DND-41 (cell line): ENCODE measurements at regions not wholly inside any gene's neighbourhood (a gene's known extent, or its start where the extent isn't known, plus 50 kb on each side); places are given as distances from the start of the nearest gene placed in this dataset.

Experiments
- ATAC-seq: fragments of 200-7000 bp; cut with Tn5 transposase; 3 replicates; pipeline ENCODE4 v1.9.1; 2021; ENCODE audit warnings: low read depth; ENCODE audit not compliant: insufficient read depth
- DNase-seq: peaks from one replicate; pipeline ENCODE4 v3.0.0-alpha.2; 2020
- H2AFZ ChIP-seq: 2 replicates; pipeline ENCODE4 v1.6.0; 2012; ENCODE audit warnings: low read depth, low read length
- H3K27ac ChIP-seq: 2 replicates; pipeline ENCODE4 v1.5.1; 2012; ENCODE audit warnings: low read length, inconsistent platforms
- H3K27me3 ChIP-seq: fragments of 200-600 bp; sonication (generic); 2 replicates; pipeline ENCODE4 v1.6.0; 2012; ENCODE audit warnings: low read length, mild to moderate bottlenecking, inconsistent platforms; ENCODE audit not compliant: insufficient read depth, poor library complexity
- H3K36me3 ChIP-seq: 2 replicates; pipeline ENCODE4 v1.5.1; 2012; ENCODE audit warnings: low read length, inconsistent platforms; ENCODE audit not compliant: insufficient read depth
- H3K4me1 ChIP-seq: 2 replicates; pipeline ENCODE4 v1.5.1; 2012; ENCODE audit warnings: mild to moderate bottlenecking, low read length; ENCODE audit not compliant: insufficient read depth
- H3K4me2 ChIP-seq: 2 replicates; pipeline ENCODE4 v1.6.0; 2012; ENCODE audit warnings: mild to moderate bottlenecking, moderate library complexity, low read length, inconsistent platforms; ENCODE audit not compliant: insufficient read depth
- H3K4me3 ChIP-seq, 2 experiments: fragments of 200-600 bp in 1 of 2; shearing (Covaris generic) in 1 of 2; 2 replicates each; pipeline ENCODE4 v1.5.1; 2012 to 2016; ENCODE audit warnings: inconsistent platforms in 2 of 2, low read length in 2 of 2, mild to moderate bottlenecking in 2 of 2, low read depth in 1 of 2, moderate library complexity in 1 of 2
- H3K79me2 ChIP-seq: 2 replicates; pipeline ENCODE4 v1.6.0; 2012; ENCODE audit warnings: low read length, inconsistent platforms; ENCODE audit not compliant: insufficient read depth
- H3K9ac ChIP-seq: 2 replicates; pipeline ENCODE4 v1.6.0; 2012; ENCODE audit warnings: low read depth, mild to moderate bottlenecking, inconsistent platforms, low read length, moderate library complexity
- H3K9me3 ChIP-seq: 2 replicates; pipeline ENCODE4 v1.5.1; 2012; ENCODE audit warnings: low read length, moderate library complexity, mild to moderate bottlenecking, inconsistent platforms; ENCODE audit not compliant: insufficient read depth, severe bottlenecking
- H4K20me1 ChIP-seq: 2 replicates; pipeline ENCODE4 v1.6.0; 2012; ENCODE audit warnings: low read length; ENCODE audit not compliant: insufficient read depth
- EZH2 ChIP-seq: IDR thresholded peaks from 3 replicates; pipeline ENCODE4 v1.6.1; 2012; ENCODE audit warnings: borderline replicate concordance, low read depth, mild to moderate bottlenecking, moderate library complexity, low read length, inconsistent platforms; ENCODE audit not compliant: severe bottlenecking
- TF ChIP-seq, protein P1 (sequence below): IDR thresholded peaks from 2 replicates; pipeline ENCODE4 v1.5.1; 2012; ENCODE audit warnings: borderline replicate concordance, low read length, moderate library complexity, mild to moderate bottlenecking; ENCODE audit not compliant: poor library complexity, severe bottlenecking; ENCODE audit errors: extremely low read depth

GRCh38 chr9:118940473-118940872 is 428.8 kb downstream of the BRINP1 start:
- no peak overlapping the region for H3K9ac ChIP-seq
- H3K36me3 ChIP-seq = no peaks in the 10 kb centered on the region
- H3K4me2 ChIP-seq = no peak overlapping the region
- H3K9me3 ChIP-seq = no peaks in the 10 kb centered on the region
- no peak overlapping the region for H2AFZ ChIP-seq
- no peaks in the 10 kb centered on the region for H3K27me3 ChIP-seq
- no peak for TF ChIP-seq EZH2
- TF ChIP-seq, protein P1, sequence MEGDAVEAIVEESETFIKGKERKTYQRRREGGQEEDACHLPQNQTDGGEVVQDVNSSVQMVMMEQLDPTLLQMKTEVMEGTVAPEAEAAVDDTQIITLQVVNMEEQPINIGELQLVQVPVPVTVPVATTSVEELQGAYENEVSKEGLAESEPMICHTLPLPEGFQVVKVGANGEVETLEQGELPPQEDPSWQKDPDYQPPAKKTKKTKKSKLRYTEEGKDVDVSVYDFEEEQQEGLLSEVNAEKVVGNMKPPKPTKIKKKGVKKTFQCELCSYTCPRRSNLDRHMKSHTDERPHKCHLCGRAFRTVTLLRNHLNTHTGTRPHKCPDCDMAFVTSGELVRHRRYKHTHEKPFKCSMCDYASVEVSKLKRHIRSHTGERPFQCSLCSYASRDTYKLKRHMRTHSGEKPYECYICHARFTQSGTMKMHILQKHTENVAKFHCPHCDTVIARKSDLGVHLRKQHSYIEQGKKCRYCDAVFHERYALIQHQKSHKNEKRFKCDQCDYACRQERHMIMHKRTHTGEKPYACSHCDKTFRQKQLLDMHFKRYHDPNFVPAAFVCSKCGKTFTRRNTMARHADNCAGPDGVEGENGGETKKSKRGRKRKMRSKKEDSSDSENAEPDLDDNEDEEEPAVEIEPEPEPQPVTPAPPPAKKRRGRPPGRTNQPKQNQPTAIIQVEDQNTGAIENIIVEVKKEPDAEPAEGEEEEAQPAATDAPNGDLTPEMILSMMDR = no peak
- H3K79me2 ChIP-seq = no peaks in the 10 kb centered on the region
- no peaks in the 10 kb centered on the region for H4K20me1 ChIP-seq
- no peaks in the 10 kb centered on the region for H3K4me1 ChIP-seq
- no peak overlapping the region for H3K4me3 ChIP-seq
- ATAC-seq = no peak
- H3K27ac ChIP-seq = no peak overlapping the region
- DNase-seq = no peak

GRCh38 chr9:118946669-118947068 is 422.6 kb downstream of the BRINP1 start:
- Histone ChIP-seq H3K79me2 (no peaks in the 10 kb centered on the region), H3K9me3 (no peaks in the 10 kb centered on the region), H3K4me2 (no peak overlapping the region), H3K4me3 (no peak overlapping the region), H3K4me1 (no peaks in the 10 kb centered on the region), H4K20me1 (no peaks in the 10 kb centered on the region), H3K27ac (no peak overlapping the region), H2AFZ (no peak overlapping the region), H3K9ac (no peak overlapping the region), H3K27me3 (no peaks in the 10 kb centered on the region), H3K36me3 (no peaks in the 10 kb centered on the region)
- ATAC-seq (no peak), DNase-seq (no peak)
- TF ChIP-seq EZH2 = no peak
- TF ChIP-seq, protein P1 = no peak

- H4K20me1 ChIP-seq = no peaks in the 10 kb centered on the region
- TF ChIP-seq, protein P1 = no peak
- DNase-seq (no peak), ATAC-seq (no peak)
- H3K79me2 ChIP-seq = no peaks in the 10 kb centered on the region
- H3K4me1 ChIP-seq = no peaks in the 10 kb centered on the region
- no peak overlapping the region for H3K4me3 ChIP-seq
- H3K9ac ChIP-seq = no peak overlapping the region
- H2AFZ ChIP-seq = no peak overlapping the region
- no peaks in the 10 kb centered on the region for H3K36me3 ChIP-seq
- H3K27me3 ChIP-seq = no peaks in the 10 kb centered on the region
- no peak overlapping the region for H3K4me2 ChIP-seq
- H3K9me3 ChIP-seq = no peaks in the 10 kb centered on the region
- H3K27ac ChIP-seq = no peak overlapping the region
Observed at GRCh38 chr9:118954857-118955256, 414.4 kb downstream of the BRINP1 start.

GRCh38 chr9:118957585-118957984 is 411.6 kb downstream of the BRINP1 start:
- H4K20me1 ChIP-seq = no peaks in the 10 kb centered on the region
- no peaks in the 10 kb centered on the region for H3K9me3 ChIP-seq
- H3K4me2 ChIP-seq = no peak overlapping the region
- no peaks in the 10 kb centered on the region for H3K36me3 ChIP-seq
- no peaks in the 10 kb centered on the region for H3K4me1 ChIP-seq
- H2AFZ ChIP-seq = no peak overlapping the region
- no peaks in the 10 kb centered on the region for H3K79me2 ChIP-seq
- no peak overlapping the region for H3K4me3 ChIP-seq
- no peak overlapping the region for H3K27ac ChIP-seq
- no peak overlapping the region for H3K9ac ChIP-seq
- DNase-seq (no peak), ATAC-seq (no peak)
- no peak for TF ChIP-seq EZH2
- TF ChIP-seq, protein P1 = no peak
- H3K27me3 ChIP-seq = no peaks in the 10 kb centered on the region
